OCI-LY3 (cell line): ENCODE measurements at regions not wholly inside any gene's neighbourhood (a gene's known extent, or its start where the extent isn't known, plus 50 kb on each side); places are given as distances from the start of the nearest gene placed in this dataset.

Source experiments
- H2AFZ ChIP-seq: fragments of 200-600, 300-600 bp; shearing (Covaris generic); 2 replicates; pipeline ENCODE4 v1.6.0; 2014; ENCODE audit warnings: antibody characterized with exemption, low read depth, low read length
- H3K27ac ChIP-seq: fragments of 200-600, 300-600 bp; sonication (generic); 2 replicates; pipeline ENCODE4 v1.5.1; 2014; ENCODE audit warnings: mild to moderate bottlenecking, low read length, moderate library complexity, mixed read lengths
- H3K27me3 ChIP-seq: fragments of 200-600, 300-600 bp; sonication (generic); 2 replicates; pipeline ENCODE4 v1.6.1; 2014; ENCODE audit warnings: low read depth, low read length, mixed read lengths
- H3K36me3 ChIP-seq: fragments of 200-600, 300-600 bp; sonication (generic); replicated peaks from 2 replicates; pipeline ENCODE3; 2014; ENCODE audit warnings: low read depth, low read length, mixed read lengths
- H3K4me1 ChIP-seq: fragments of 300-600, 200-600 bp; sonication (generic); 2 replicates; pipeline ENCODE4 v1.6.1; 2014; ENCODE audit warnings: low read length, mixed read lengths
- H3K4me2 ChIP-seq: fragments of 200-600, 300-600 bp; sonication (generic); 2 replicates; pipeline ENCODE4 v1.6.1; 2014; ENCODE audit warnings: low read length, mixed read lengths
- H3K4me3 ChIP-seq: fragments of 300-600, 200-600 bp; sonication (generic); 2 replicates; pipeline ENCODE4 v1.5.1; 2014; ENCODE audit warnings: antibody characterized with exemption, mild to moderate bottlenecking, low read length, moderate library complexity
- H3K79me2 ChIP-seq: fragments of 300-600, 200-600 bp; shearing (Covaris generic); 2 replicates; pipeline ENCODE4 v1.6.1; 2014; ENCODE audit warnings: mild to moderate bottlenecking, low read length, mixed read lengths
- H3K9ac ChIP-seq: fragments of 300-600, 200-600 bp; shearing (Covaris generic); 2 replicates; pipeline ENCODE4 v1.6.0; 2014; ENCODE audit warnings: mild to moderate bottlenecking, low read length, moderate library complexity
- H3K9me3 ChIP-seq: fragments of 200-600, 300-600 bp; shearing (Covaris generic); 2 replicates; pipeline ENCODE4 v1.6.1; 2014; ENCODE audit warnings: low read length, mixed read lengths; ENCODE audit not compliant: insufficient read depth
- H4K20me1 ChIP-seq: fragments of 200-600, 300-600 bp; sonication (generic); 2 replicates; pipeline ENCODE4 v1.6.1; 2016; ENCODE audit warnings: low read length, mixed read lengths; ENCODE audit not compliant: insufficient read depth
- EZH2phosphoT487 ChIP-seq: fragments of 200-600 bp; shearing (Covaris generic); IDR thresholded peaks from 2 replicates; pipeline ENCODE4 v1.6.1; 2018; ENCODE audit warnings: antibody characterized with exemption, mixed run types, low read depth
- TF ChIP-seq, protein P1 (sequence below): fragments of 200-600, 300-600 bp; sonication (generic); IDR thresholded peaks from 2 replicates; pipeline ENCODE4 v1.5.1; 2014; ENCODE audit warnings: antibody characterized with exemption, low read length, low read depth

DNA sequence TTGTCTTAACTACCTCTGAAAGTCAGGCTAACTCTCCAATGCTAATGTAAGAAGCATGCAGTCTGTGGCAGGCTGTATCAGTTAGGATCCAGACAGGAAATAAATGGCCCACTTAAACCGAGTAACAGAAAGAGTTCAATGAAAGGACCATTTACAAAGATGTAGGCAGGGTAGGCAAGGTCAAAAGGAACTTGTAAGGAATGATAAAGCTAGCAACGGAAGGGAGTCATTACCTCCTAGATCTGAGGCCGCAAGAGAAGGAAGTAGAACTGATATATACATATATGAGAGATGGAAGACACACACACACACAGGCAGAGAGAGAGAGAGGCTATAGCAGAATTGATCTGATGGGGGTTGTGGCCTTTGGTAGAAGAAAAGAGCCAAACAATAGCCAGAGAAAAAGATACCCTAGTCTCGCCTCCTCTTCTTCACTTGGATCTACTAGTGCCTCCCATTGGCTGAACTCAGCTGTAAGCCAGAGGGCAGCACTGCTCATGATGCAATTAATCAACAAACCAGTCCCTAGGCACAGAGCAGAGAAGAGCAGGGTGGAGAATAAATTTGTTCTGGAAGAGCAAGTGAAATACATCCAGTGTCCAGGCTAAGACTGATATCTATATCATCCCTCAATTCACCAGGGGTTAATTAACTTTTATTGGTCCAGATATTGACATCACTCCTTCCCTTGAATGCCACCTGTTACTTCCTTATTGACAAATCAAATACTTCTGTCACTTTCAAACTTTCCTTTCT lies 91.2 kb downstream of the LSMEM1 start:
- H3K4me1 ChIP-seq = no peaks in the 10 kb centered on the region
- H3K79me2 ChIP-seq = no peaks in the 10 kb centered on the region
- H3K27ac ChIP-seq = no peak overlapping the region
- no peaks in the 10 kb centered on the region for H3K27me3 ChIP-seq
- H3K9me3 ChIP-seq = 0 out of 2 replicates have a peak, but pooled peaks cover 3% of the 10 kb centered on the region
- H4K20me1 ChIP-seq = no peaks in the 10 kb centered on the region
- TF ChIP-seq, protein P1, sequence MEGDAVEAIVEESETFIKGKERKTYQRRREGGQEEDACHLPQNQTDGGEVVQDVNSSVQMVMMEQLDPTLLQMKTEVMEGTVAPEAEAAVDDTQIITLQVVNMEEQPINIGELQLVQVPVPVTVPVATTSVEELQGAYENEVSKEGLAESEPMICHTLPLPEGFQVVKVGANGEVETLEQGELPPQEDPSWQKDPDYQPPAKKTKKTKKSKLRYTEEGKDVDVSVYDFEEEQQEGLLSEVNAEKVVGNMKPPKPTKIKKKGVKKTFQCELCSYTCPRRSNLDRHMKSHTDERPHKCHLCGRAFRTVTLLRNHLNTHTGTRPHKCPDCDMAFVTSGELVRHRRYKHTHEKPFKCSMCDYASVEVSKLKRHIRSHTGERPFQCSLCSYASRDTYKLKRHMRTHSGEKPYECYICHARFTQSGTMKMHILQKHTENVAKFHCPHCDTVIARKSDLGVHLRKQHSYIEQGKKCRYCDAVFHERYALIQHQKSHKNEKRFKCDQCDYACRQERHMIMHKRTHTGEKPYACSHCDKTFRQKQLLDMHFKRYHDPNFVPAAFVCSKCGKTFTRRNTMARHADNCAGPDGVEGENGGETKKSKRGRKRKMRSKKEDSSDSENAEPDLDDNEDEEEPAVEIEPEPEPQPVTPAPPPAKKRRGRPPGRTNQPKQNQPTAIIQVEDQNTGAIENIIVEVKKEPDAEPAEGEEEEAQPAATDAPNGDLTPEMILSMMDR = peak; percentile 32; the same call in 1 of the 2 replicates
- no peak for TF ChIP-seq EZH2phosphoT487
- H3K4me3 ChIP-seq = no peak overlapping the region
- no peak overlapping the region for H2AFZ ChIP-seq
- no peak overlapping the region for H3K4me2 ChIP-seq
- no peak overlapping the region for H3K9ac ChIP-seq
- no peaks in the 10 kb centered on the region for H3K36me3 ChIP-seq

DNA sequence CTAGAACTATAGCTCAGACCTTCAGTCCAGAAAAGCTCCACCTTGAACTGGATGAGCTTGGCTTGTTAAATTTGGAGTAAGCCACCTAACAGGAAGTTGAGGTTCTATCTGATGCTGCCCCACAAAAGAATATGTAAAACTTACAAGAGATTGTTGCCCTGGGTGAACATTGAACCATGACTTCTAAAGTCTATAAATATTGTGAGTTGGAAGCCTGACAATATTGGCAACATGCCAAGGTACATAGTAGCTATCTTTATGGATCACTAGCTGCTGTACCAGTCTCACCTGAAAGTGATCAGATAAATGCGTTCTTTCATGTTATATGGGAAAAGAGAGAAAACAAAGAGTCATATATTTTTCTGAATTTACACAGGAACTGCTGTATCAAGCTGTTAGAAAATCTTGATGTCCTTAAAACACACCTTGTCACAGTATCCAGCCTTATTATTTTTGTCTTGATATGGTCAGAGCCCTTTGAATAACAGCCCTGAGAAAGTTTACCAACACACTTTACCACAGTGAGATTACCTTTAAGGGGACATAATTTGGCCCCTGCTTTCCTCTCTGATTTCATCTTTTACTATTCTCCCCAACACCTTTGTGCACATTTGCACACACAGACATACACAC lies 92.0 kb downstream of the LSMEM1 start:
- H3K4me2 ChIP-seq = no peak overlapping the region
- no peaks in the 10 kb centered on the region for H3K4me1 ChIP-seq
- no peaks in the 10 kb centered on the region for H3K36me3 ChIP-seq
- no peak for TF ChIP-seq EZH2phosphoT487
- TF ChIP-seq, protein P1 = no peak
- no peaks in the 10 kb centered on the region for H4K20me1 ChIP-seq
- H3K79me2 ChIP-seq = no peaks in the 10 kb centered on the region
- no peaks in the 10 kb centered on the region for H3K27me3 ChIP-seq
- no peak overlapping the region for H3K27ac ChIP-seq
- no peak overlapping the region for H3K4me3 ChIP-seq
- H3K9ac ChIP-seq = no peak overlapping the region
- H2AFZ ChIP-seq = no peak overlapping the region
- 0 out of 2 replicates have a peak, but pooled peaks cover 3% of the 10 kb centered on the region for H3K9me3 ChIP-seq

DNA sequence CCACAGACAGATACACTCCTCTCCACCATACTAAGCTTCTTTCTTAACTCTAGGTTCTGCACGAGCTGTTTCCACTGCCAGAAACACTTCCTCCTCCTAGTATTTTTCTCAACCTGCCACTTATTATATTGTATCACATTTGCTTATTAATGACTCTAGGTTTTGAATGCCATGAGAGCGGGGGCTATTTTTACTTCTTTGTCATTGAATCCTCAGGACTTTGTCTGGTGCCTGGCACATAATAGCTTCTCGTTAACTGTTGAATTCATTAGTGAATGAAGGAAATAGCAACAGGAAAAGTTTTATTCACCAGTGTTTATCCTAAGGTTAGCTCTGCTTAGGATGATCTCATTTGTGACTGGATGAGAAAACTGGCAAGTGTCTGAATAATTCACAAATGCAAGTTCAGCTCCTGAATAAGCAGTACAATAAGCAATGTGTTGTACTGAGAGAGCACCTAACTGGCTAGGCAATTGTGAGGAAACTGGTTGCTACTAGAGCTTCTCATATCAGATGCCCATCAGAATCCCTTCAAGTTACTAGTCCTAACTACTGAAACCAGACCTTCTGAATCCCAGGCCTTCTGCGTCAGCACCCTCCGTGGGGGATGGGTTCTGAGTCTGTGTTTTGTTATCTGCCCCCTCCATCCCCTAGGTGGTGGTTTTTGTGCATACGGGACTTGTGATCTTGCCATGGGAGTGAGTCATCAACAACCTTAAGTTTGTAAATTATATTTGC lies 92.7 kb downstream of the LSMEM1 start:
- Histone ChIP-seq H3K4me2 (no peak overlapping the region), H3K27ac (no peak overlapping the region), H3K79me2 (no peaks in the 10 kb centered on the region), H3K9me3 (0 out of 2 replicates have a peak, but pooled peaks cover 3% of the 10 kb centered on the region), H3K9ac (no peak overlapping the region), H3K4me3 (no peak overlapping the region), H3K27me3 (no peaks in the 10 kb centered on the region), H2AFZ (no peak overlapping the region), H3K36me3 (no peaks in the 10 kb centered on the region), H3K4me1 (no peaks in the 10 kb centered on the region), H4K20me1 (no peaks in the 10 kb centered on the region)
- TF ChIP-seq EZH2phosphoT487 = no peak
- TF ChIP-seq, protein P1 = no peak

DNA sequence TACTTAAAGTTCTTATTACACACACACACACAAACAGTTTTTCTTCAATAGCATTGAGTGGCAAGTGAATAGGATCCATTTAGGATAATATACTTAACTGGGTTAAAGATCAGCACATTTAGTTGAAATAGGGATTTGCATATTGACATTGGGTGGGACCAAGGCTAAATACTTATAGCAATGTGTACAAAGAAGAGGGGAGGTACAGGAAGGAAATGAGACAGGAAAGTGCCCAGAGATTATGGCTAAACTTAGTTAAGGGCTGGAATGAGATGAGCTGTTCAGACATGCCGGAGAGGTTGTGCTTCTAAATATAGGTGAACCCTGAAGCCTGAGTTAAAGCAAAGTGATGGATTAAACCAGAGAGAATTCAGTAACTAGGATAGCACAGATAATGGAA lies 95.1 kb downstream of the LSMEM1 start:
- no peak overlapping the region for H3K9ac ChIP-seq
- no peak overlapping the region for H3K4me3 ChIP-seq
- H3K79me2 ChIP-seq = no peaks in the 10 kb centered on the region
- no peaks in the 10 kb centered on the region for H3K27me3 ChIP-seq
- H2AFZ ChIP-seq = no peak overlapping the region
- H4K20me1 ChIP-seq = no peaks in the 10 kb centered on the region
- H3K9me3 ChIP-seq = 0 out of 2 replicates have a peak, but pooled peaks cover 3% of the 10 kb centered on the region
- no peak overlapping the region for H3K27ac ChIP-seq
- H3K4me2 ChIP-seq = no peak overlapping the region
- TF ChIP-seq EZH2phosphoT487 = no peak
- TF ChIP-seq, protein P1 = no peak
- no peaks in the 10 kb centered on the region for H3K4me1 ChIP-seq
- no peaks in the 10 kb centered on the region for H3K36me3 ChIP-seq
